Endothelial cell (in vitro differentiated cells): ENCODE measurements at regions not wholly inside any gene's neighbourhood (a gene's known extent, or its start where the extent isn't known, plus 50 kb on each side); places are given as distances from the start of the nearest gene placed in this dataset.

Experiments
- DNase-seq: peaks from one replicate; pipeline ENCODE4 v3.0.0; 2021; ENCODE audit warnings: low spot score
- H3K27ac Mint-ChIP-seq: one replicate; pipeline ENCODE4 v1.8.0; 2021; ENCODE audit warnings: mixed read lengths, inconsistent platforms; ENCODE audit not compliant: unreplicated experiment
- H3K27me3 Mint-ChIP-seq: one replicate; pipeline ENCODE4 v1.8.0; 2021; ENCODE audit warnings: mild to moderate bottlenecking, moderate library complexity, mixed read lengths, inconsistent platforms; ENCODE audit not compliant: unreplicated experiment
- H3K36me3 Mint-ChIP-seq: one replicate; pipeline ENCODE4 v1.8.0; 2021; ENCODE audit warnings: mild to moderate bottlenecking, low read depth, mixed read lengths, inconsistent platforms; ENCODE audit not compliant: unreplicated experiment
- H3K4me1 Mint-ChIP-seq: one replicate; pipeline ENCODE4 v1.8.0; 2021; ENCODE audit warnings: mild to moderate bottlenecking, mixed read lengths, inconsistent platforms; ENCODE audit not compliant: unreplicated experiment
- H3K4me3 Mint-ChIP-seq: one replicate; pipeline ENCODE4 v1.8.0; 2021; ENCODE audit warnings: mild to moderate bottlenecking, mixed read lengths, inconsistent platforms; ENCODE audit not compliant: unreplicated experiment
- H3K9me3 Mint-ChIP-seq: one replicate; pipeline ENCODE4 v1.8.0; 2021; ENCODE audit warnings: mixed read lengths, inconsistent platforms; ENCODE audit not compliant: unreplicated experiment
- CTCF ChIP-seq: fragments of 200-600 bp; sonication (generic); IDR thresholded peaks from one replicate; pipeline ENCODE4 v1.5.0; 2021; ENCODE audit warnings: antibody characterized with exemption; ENCODE audit not compliant: unreplicated experiment

- TF ChIP-seq CTCF, result no peak
- no peak for DNase-seq
- Mint-ChIP-seq H3K4me3 (no peak overlapping the region), H3K36me3 (no peaks in the 10 kb centered on the region), H3K4me1 (no peaks in the 10 kb centered on the region), H3K9me3 (no peaks in the 10 kb centered on the region), H3K27ac (no peak overlapping the region), H3K27me3 (peaks cover 3% of the 10 kb centered on the region)
These were observed 73.8 kb upstream of the FRY start for GRCh38 chr13:31957772-31958171.

GRCh38 chr13:31962731-31963370 is 68.7 kb upstream of the FRY start:
- Mint-ChIP-seq H3K4me3 (no peak overlapping the region), H3K27ac (no peak overlapping the region), H3K9me3 (no peaks in the 10 kb centered on the region), H3K4me1 (no peaks in the 10 kb centered on the region), H3K27me3 (no peaks in the 10 kb centered on the region), H3K36me3 (no peaks in the 10 kb centered on the region)
- DNase-seq, result no peak
- no peak for TF ChIP-seq CTCF

GRCh38 chr13:31963631-31964030 is 67.9 kb upstream of the FRY start:
- no peak for DNase-seq
- Mint-ChIP-seq H3K36me3 (no peaks in the 10 kb centered on the region), H3K4me3 (no peak overlapping the region), H3K27ac (no peak overlapping the region), H3K9me3 (no peaks in the 10 kb centered on the region), H3K4me1 (peaks cover 4% of the 10 kb centered on the region), H3K27me3 (no peaks in the 10 kb centered on the region)
- TF ChIP-seq CTCF, result no peak

GRCh38 chr13:31964168-31964567 is 67.4 kb upstream of the FRY start:
- H3K4me3 Mint-ChIP-seq, result no peak overlapping the region
- TF ChIP-seq CTCF, result no peak
- no peak overlapping the region for H3K27ac Mint-ChIP-seq
- H3K4me1 Mint-ChIP-seq, result peaks cover 4% of the 10 kb centered on the region
- no peak for DNase-seq
- no peaks in the 10 kb centered on the region for H3K27me3 Mint-ChIP-seq
- no peaks in the 10 kb centered on the region for H3K36me3 Mint-ChIP-seq
- no peaks in the 10 kb centered on the region for H3K9me3 Mint-ChIP-seq

GRCh38 chr13:31965361-31966066 is 66.1 kb upstream of the FRY start:
- TF ChIP-seq CTCF, result no peak
- H3K27ac Mint-ChIP-seq, result no peak overlapping the region
- H3K27me3 Mint-ChIP-seq, result no peaks in the 10 kb centered on the region

More at GRCh38 chr13:31965361-31966066, 66.1 kb upstream of the FRY start:
- no peaks in the 10 kb centered on the region for H3K36me3 Mint-ChIP-seq
- H3K4me1 Mint-ChIP-seq, result peaks cover 4% of the 10 kb centered on the region
- no peak overlapping the region for H3K4me3 Mint-ChIP-seq
- DNase-seq, result no peak
- H3K9me3 Mint-ChIP-seq, result no peaks in the 10 kb centered on the region
